ENCODE measurements at regions not wholly inside any gene's neighbourhood (a gene's known extent, or its start where the extent isn't known, plus 50 kb on each side); places are given as distances from the start of the nearest gene placed in this dataset.
A peak's percentile ranks its signal among the peaks of the same experiment; 100 is the strongest.
"Not testable (repeated sequence)": the region's sequence is repeated elsewhere in the genome, so short reads cannot be mapped to it uniquely, and the experiment has no call there.

- DNase-seq (ENCODE audit: insufficient read length, low spot score): no peak
- no peak for FAIRE-seq
Observed at GRCh38 chrX:95218976-95219375, 1465.7 kb upstream of the DIAPH2 start.

- no peak for DNase-seq (ENCODE audit: insufficient read length, low spot score)
- FAIRE-seq: peak; percentile 4
Observed at GRCh38 chrX:95248386-95248785, 1436.3 kb upstream of the DIAPH2 start.

GRCh38 chrX:95290455-95290854 lies 1394.2 kb upstream of the DIAPH2 start:
- DNase-seq (ENCODE audit: insufficient read length, low spot score) (no peak), FAIRE-seq (no peak)

- DNase-seq (ENCODE audit: insufficient read length, low spot score) (no peak), FAIRE-seq (no peak)
Observed at GRCh38 chrX:95291561-95291960, 1393.1 kb upstream of the DIAPH2 start.

GRCh38 chrX:95318882-95319281 lies 1365.8 kb upstream of the DIAPH2 start:
- FAIRE-seq (no peak), DNase-seq (ENCODE audit: insufficient read length, low spot score) (no peak)

- no peak for FAIRE-seq
- no peak for DNase-seq (ENCODE audit: insufficient read length, low spot score)
Observed at GRCh38 chrX:95325185-95325584, 1359.5 kb upstream of the DIAPH2 start.

- no peak for FAIRE-seq
Observed at GRCh38 chrX:95330292-95330691, 1354.3 kb upstream of the DIAPH2 start.

GRCh38 chrX:95332530-95332929 lies 1352.1 kb upstream of the DIAPH2 start:
- FAIRE-seq: no peak
- DNase-seq (ENCODE audit: insufficient read length, low spot score): no peak

More at GRCh38 chrX:95330292-95330691, 1354.3 kb upstream of the DIAPH2 start:
- DNase-seq (ENCODE audit: insufficient read length, low spot score): no peak

- DNase-seq (ENCODE audit: insufficient read length, low spot score): no peak
- no peak for FAIRE-seq
Observed at GRCh38 chrX:95346856-95347255, 1337.8 kb upstream of the DIAPH2 start.

GRCh38 chrX:95350774-95351488 lies 1333.7 kb upstream of the DIAPH2 start:
- FAIRE-seq (no peak), DNase-seq (ENCODE audit: insufficient read length, low spot score) (no peak)

GRCh38 chrX:95367286-95367685 lies 1317.4 kb upstream of the DIAPH2 start:
- no peak for FAIRE-seq
- DNase-seq (ENCODE audit: insufficient read length, low spot score): no peak

GRCh38 chrX:95382799-95383198 lies 1301.8 kb upstream of the DIAPH2 start:
- DNase-seq (ENCODE audit: insufficient read length, low spot score) (no peak), FAIRE-seq (no peak)

GRCh38 chrX:95383778-95384177 lies 1300.9 kb upstream of the DIAPH2 start:
- no peak for FAIRE-seq

GRCh38 chrX:95427389-95427788 lies 1257.3 kb upstream of the DIAPH2 start:
- no peak for DNase-seq (ENCODE audit: insufficient read length, low spot score)
- no peak for FAIRE-seq

More at GRCh38 chrX:95383778-95384177, 1300.9 kb upstream of the DIAPH2 start:
- no peak for DNase-seq (ENCODE audit: insufficient read length, low spot score)

- DNase-seq (ENCODE audit: insufficient read length, low spot score): no peak
- FAIRE-seq: no peak
Observed at GRCh38 chrX:95435198-95435597, 1249.4 kb upstream of the DIAPH2 start.

GRCh38 chrX:95441836-95442235 lies 1242.8 kb upstream of the DIAPH2 start:
- FAIRE-seq (no peak), DNase-seq (ENCODE audit: insufficient read length, low spot score) (no peak)

GRCh38 chrX:95484781-95485180 lies 1199.9 kb upstream of the DIAPH2 start:
- FAIRE-seq: no peak
- no peak for DNase-seq (ENCODE audit: insufficient read length, low spot score)

- FAIRE-seq (no peak), DNase-seq (ENCODE audit: insufficient read length, low spot score) (no peak)
Observed at GRCh38 chrX:95505721-95506120, 1178.9 kb upstream of the DIAPH2 start.

GRCh38 chrX:95509474-95509873 lies 1175.2 kb upstream of the DIAPH2 start:
- DNase-seq (ENCODE audit: insufficient read length, low spot score): no peak
- FAIRE-seq: no peak

GRCh38 chrX:95524018-95524417 lies 1160.6 kb upstream of the DIAPH2 start:
- FAIRE-seq; DNase-seq (ENCODE audit: insufficient read length, low spot score): not testable (repeated sequence)

- FAIRE-seq: no peak
Observed at GRCh38 chrX:95536111-95536510, 1148.5 kb upstream of the DIAPH2 start.

GRCh38 chrX:95536661-95537060 lies 1148.0 kb upstream of the DIAPH2 start:
- DNase-seq (ENCODE audit: insufficient read length, low spot score) (no peak), FAIRE-seq (no peak)

More at GRCh38 chrX:95536111-95536510, 1148.5 kb upstream of the DIAPH2 start:
- no peak for DNase-seq (ENCODE audit: insufficient read length, low spot score)

GRCh38 chrX:95539041-95539440 lies 1145.6 kb upstream of the DIAPH2 start:
- DNase-seq (ENCODE audit: insufficient read length, low spot score) (no peak), FAIRE-seq (no peak)
